ENCODE measurements at regions not wholly inside any gene's neighbourhood (a gene's known extent, or its start where the extent isn't known, plus 50 kb on each side); places are given as distances from the start of the nearest gene placed in this dataset.
"Not testable (repeated sequence)": the region's sequence is repeated elsewhere in the genome, so short reads cannot be mapped to it uniquely, and the experiment has no call there.

- H3K4me3 ChIP-seq (ENCODE audit: low read length in 2 of 2); H3K9me3 ChIP-seq (ENCODE audit: control insufficient read depth in 2 of 2, low read length in 2 of 2); H3K27ac ChIP-seq (ENCODE audit: low read depth in 2 of 2, low read length in 2 of 2); H3K9ac ChIP-seq (ENCODE audit: low read depth in 1 of 2, low read length in 2 of 2); H3K4me1 ChIP-seq (ENCODE audit: control insufficient read depth in 2 of 2, insufficient read depth in 2 of 2, low read length in 2 of 2); H3K36me3 ChIP-seq (ENCODE audit: control insufficient read depth in 2 of 2, insufficient read depth in 2 of 2, low read length in 2 of 2); H3K27me3 ChIP-seq (ENCODE audit: control insufficient read depth in 2 of 2, insufficient read depth in 2 of 2, low read length in 2 of 2): not testable (repeated sequence)
These were observed 76.9 kb upstream of the AMN1 start for GRCh38 chr12:31805681-31806080.

- not testable (repeated sequence) for H3K36me3 ChIP-seq (ENCODE audit: control insufficient read depth in 2 of 2, insufficient read depth in 2 of 2, low read length in 2 of 2); H3K9me3 ChIP-seq (ENCODE audit: control insufficient read depth in 2 of 2, low read length in 2 of 2); H3K27me3 ChIP-seq (ENCODE audit: control insufficient read depth in 2 of 2, insufficient read depth in 2 of 2, low read length in 2 of 2); H3K4me3 ChIP-seq (ENCODE audit: low read length in 2 of 2); H3K9ac ChIP-seq (ENCODE audit: low read depth in 1 of 2, low read length in 2 of 2); H3K4me1 ChIP-seq (ENCODE audit: control insufficient read depth in 2 of 2, insufficient read depth in 2 of 2, low read length in 2 of 2); H3K27ac ChIP-seq (ENCODE audit: low read depth in 2 of 2, low read length in 2 of 2)
These were observed 75.9 kb upstream of the AMN1 start for GRCh38 chr12:31804707-31805106.

DNA sequence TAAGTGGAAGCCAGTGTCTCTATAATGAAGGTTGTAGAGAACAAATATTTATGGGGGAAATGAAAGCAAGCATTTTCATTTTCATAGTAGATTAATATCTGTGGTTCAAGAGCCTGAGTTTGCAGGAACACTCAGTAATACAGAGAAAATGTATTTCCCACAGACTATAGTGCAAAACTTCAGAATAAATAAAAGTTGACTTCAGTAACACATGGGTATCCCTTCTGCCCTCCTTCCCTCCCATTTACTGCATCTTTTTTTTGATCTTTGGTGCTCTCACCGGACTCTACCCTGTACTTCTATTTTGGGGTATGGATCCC lies 75.3 kb upstream of the AMN1 start:
- Histone ChIP-seq H3K4me3 (ENCODE audit: low read length in 2 of 2) (no peak overlapping the region), H3K4me1 (ENCODE audit: control insufficient read depth in 2 of 2, insufficient read depth in 2 of 2, low read length in 2 of 2) (no peaks in the 10 kb centered on the region), H3K27ac (ENCODE audit: low read depth in 2 of 2, low read length in 2 of 2) (no peak overlapping the region), H3K9me3 (ENCODE audit: control insufficient read depth in 2 of 2, low read length in 2 of 2) (no peaks in the 10 kb centered on the region), H3K9ac (ENCODE audit: low read depth in 1 of 2, low read length in 2 of 2) (no peak overlapping the region), H3K27me3 (ENCODE audit: control insufficient read depth in 2 of 2, insufficient read depth in 2 of 2, low read length in 2 of 2) (no peaks in the 10 kb centered on the region), H3K36me3 (ENCODE audit: control insufficient read depth in 2 of 2, insufficient read depth in 2 of 2, low read length in 2 of 2) (no peaks in the 10 kb centered on the region)

GRCh38 chr12:31803306-31804184 lies 74.7 kb upstream of the AMN1 start:
- Histone ChIP-seq H3K9me3 (ENCODE audit: control insufficient read depth in 2 of 2, low read length in 2 of 2) (no peaks in the 10 kb centered on the region), H3K9ac (ENCODE audit: low read depth in 1 of 2, low read length in 2 of 2) (no peak overlapping the region), H3K4me3 (ENCODE audit: low read length in 2 of 2) (no peak overlapping the region), H3K36me3 (ENCODE audit: control insufficient read depth in 2 of 2, insufficient read depth in 2 of 2, low read length in 2 of 2) (no peaks in the 10 kb centered on the region), H3K4me1 (ENCODE audit: control insufficient read depth in 2 of 2, insufficient read depth in 2 of 2, low read length in 2 of 2) (no peaks in the 10 kb centered on the region), H3K27ac (ENCODE audit: low read depth in 2 of 2, low read length in 2 of 2) (no peak overlapping the region), H3K27me3 (ENCODE audit: control insufficient read depth in 2 of 2, insufficient read depth in 2 of 2, low read length in 2 of 2) (no peaks in the 10 kb centered on the region)

DNA sequence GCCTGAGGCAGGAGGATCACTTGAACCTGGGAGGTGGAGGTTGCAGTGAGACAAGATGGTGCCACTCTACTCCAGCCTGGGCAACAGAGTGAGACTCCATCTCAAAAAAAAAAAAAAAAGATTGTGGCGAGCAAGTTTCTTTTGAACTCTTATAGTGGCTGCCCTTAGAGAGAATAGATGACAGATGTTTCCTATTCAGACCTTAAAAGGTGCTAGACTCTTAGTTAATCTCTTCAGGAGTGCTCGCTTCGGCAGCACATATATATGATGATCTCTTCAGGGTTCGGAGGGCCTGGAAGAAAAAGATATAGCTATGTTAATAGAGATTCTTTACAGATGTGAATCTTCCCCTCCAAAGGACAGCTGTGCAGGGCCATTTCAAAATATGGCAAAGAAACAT lies 73.1 kb upstream of the AMN1 start:
- no peaks in the 10 kb centered on the region for H3K27me3 ChIP-seq (ENCODE audit: control insufficient read depth in 2 of 2, insufficient read depth in 2 of 2, low read length in 2 of 2)
- H3K4me1 ChIP-seq (ENCODE audit: control insufficient read depth in 2 of 2, insufficient read depth in 2 of 2, low read length in 2 of 2) = no peaks in the 10 kb centered on the region
- no peak overlapping the region for H3K4me3 ChIP-seq (ENCODE audit: low read length in 2 of 2)
- no peaks in the 10 kb centered on the region for H3K9me3 ChIP-seq (ENCODE audit: control insufficient read depth in 2 of 2, low read length in 2 of 2)
- H3K9ac ChIP-seq (ENCODE audit: low read depth in 1 of 2, low read length in 2 of 2) = no peak overlapping the region
- no peaks in the 10 kb centered on the region for H3K36me3 ChIP-seq (ENCODE audit: control insufficient read depth in 2 of 2, insufficient read depth in 2 of 2, low read length in 2 of 2)
- H3K27ac ChIP-seq (ENCODE audit: low read depth in 2 of 2, low read length in 2 of 2) = no peak overlapping the region

GRCh38 chr12:31797230-31797872 lies 68.5 kb upstream of the AMN1 start:
- H3K9me3 ChIP-seq (ENCODE audit: control insufficient read depth in 2 of 2, low read length in 2 of 2) = no peaks in the 10 kb centered on the region
- no peaks in the 10 kb centered on the region for H3K36me3 ChIP-seq (ENCODE audit: control insufficient read depth in 2 of 2, insufficient read depth in 2 of 2, low read length in 2 of 2)
- H3K4me3 ChIP-seq (ENCODE audit: low read length in 2 of 2) = no peak overlapping the region
- no peaks in the 10 kb centered on the region for H3K4me1 ChIP-seq (ENCODE audit: control insufficient read depth in 2 of 2, insufficient read depth in 2 of 2, low read length in 2 of 2)
- H3K27ac ChIP-seq (ENCODE audit: low read depth in 2 of 2, low read length in 2 of 2) = no peak overlapping the region
- H3K9ac ChIP-seq (ENCODE audit: low read depth in 1 of 2, low read length in 2 of 2) = no peak overlapping the region
- H3K27me3 ChIP-seq (ENCODE audit: control insufficient read depth in 2 of 2, insufficient read depth in 2 of 2, low read length in 2 of 2) = no peaks in the 10 kb centered on the region

- H3K36me3 ChIP-seq (ENCODE audit: control insufficient read depth in 2 of 2, insufficient read depth in 2 of 2, low read length in 2 of 2) = no peaks in the 10 kb centered on the region
These were observed 67.6 kb upstream of the AMN1 start for GRCh38 chr12:31796270-31796951.

DNA sequence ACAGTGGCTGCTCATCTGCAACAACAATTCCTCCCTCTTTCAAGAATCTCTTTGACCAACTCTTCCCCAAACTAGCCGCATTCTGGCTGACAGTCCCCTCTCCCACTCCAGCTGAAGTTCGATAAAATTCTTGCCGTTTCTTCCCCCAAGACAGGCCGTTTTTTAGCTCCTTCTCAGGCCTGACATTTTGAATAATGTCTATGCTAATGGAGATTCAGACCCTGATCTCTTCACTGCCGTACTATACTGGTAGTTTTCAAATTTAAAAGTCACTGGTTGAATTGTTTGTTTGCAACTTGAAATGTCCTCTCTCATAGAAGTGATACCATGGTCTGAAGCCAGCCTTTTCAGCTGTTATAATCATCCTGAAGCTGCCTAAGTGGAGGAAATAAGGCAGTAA lies 65.9 kb upstream of the AMN1 start:
- no peak overlapping the region for H3K27ac ChIP-seq (ENCODE audit: low read depth in 2 of 2, low read length in 2 of 2)
- H3K4me3 ChIP-seq (ENCODE audit: low read length in 2 of 2) = no peak overlapping the region
- no peaks in the 10 kb centered on the region for H3K4me1 ChIP-seq (ENCODE audit: control insufficient read depth in 2 of 2, insufficient read depth in 2 of 2, low read length in 2 of 2)

More at GRCh38 chr12:31796270-31796951, 67.6 kb upstream of the AMN1 start:
- H3K27ac ChIP-seq (ENCODE audit: low read depth in 2 of 2, low read length in 2 of 2) = no peak overlapping the region
- H3K27me3 ChIP-seq (ENCODE audit: control insufficient read depth in 2 of 2, insufficient read depth in 2 of 2, low read length in 2 of 2) = no peaks in the 10 kb centered on the region
- no peaks in the 10 kb centered on the region for H3K9me3 ChIP-seq (ENCODE audit: control insufficient read depth in 2 of 2, low read length in 2 of 2)
- H3K9ac ChIP-seq (ENCODE audit: low read depth in 1 of 2, low read length in 2 of 2) = no peak overlapping the region
- H3K4me3 ChIP-seq (ENCODE audit: low read length in 2 of 2) = no peak overlapping the region
- H3K4me1 ChIP-seq (ENCODE audit: control insufficient read depth in 2 of 2, insufficient read depth in 2 of 2, low read length in 2 of 2) = no peaks in the 10 kb centered on the region

DNA sequence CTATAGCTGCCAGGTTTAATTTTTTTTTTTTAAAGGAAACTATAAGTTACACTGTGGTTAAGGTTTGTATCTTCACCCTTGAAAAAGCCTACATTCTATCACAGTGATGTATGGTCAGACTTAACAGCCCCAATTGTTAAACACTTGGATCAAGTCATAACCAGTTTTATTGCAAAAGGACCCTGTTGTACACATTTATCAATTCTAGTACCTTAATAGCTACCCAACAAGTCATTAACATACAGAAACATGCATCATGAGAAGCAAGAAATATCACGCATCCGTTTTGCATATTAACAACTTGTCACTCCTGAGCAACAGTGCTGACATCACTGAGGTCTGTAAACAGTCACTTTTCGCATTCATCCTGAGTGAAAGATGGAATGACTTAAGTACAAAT lies 62.4 kb upstream of the AMN1 start:
- H3K9me3 ChIP-seq (ENCODE audit: control insufficient read depth in 2 of 2, low read length in 2 of 2); H3K27me3 ChIP-seq (ENCODE audit: control insufficient read depth in 2 of 2, insufficient read depth in 2 of 2, low read length in 2 of 2); H3K36me3 ChIP-seq (ENCODE audit: control insufficient read depth in 2 of 2, insufficient read depth in 2 of 2, low read length in 2 of 2); H3K4me3 ChIP-seq (ENCODE audit: low read length in 2 of 2); H3K27ac ChIP-seq (ENCODE audit: low read depth in 2 of 2, low read length in 2 of 2); H3K9ac ChIP-seq (ENCODE audit: low read depth in 1 of 2, low read length in 2 of 2); H3K4me1 ChIP-seq (ENCODE audit: control insufficient read depth in 2 of 2, insufficient read depth in 2 of 2, low read length in 2 of 2): not testable (repeated sequence)

More for the DNA sequence above, 65.9 kb upstream of the AMN1 start:
- H3K9ac ChIP-seq (ENCODE audit: low read depth in 1 of 2, low read length in 2 of 2) = no peak overlapping the region
- H3K9me3 ChIP-seq (ENCODE audit: control insufficient read depth in 2 of 2, low read length in 2 of 2) = no peaks in the 10 kb centered on the region
- no peaks in the 10 kb centered on the region for H3K27me3 ChIP-seq (ENCODE audit: control insufficient read depth in 2 of 2, insufficient read depth in 2 of 2, low read length in 2 of 2)
- no peaks in the 10 kb centered on the region for H3K36me3 ChIP-seq (ENCODE audit: control insufficient read depth in 2 of 2, insufficient read depth in 2 of 2, low read length in 2 of 2)

DNA sequence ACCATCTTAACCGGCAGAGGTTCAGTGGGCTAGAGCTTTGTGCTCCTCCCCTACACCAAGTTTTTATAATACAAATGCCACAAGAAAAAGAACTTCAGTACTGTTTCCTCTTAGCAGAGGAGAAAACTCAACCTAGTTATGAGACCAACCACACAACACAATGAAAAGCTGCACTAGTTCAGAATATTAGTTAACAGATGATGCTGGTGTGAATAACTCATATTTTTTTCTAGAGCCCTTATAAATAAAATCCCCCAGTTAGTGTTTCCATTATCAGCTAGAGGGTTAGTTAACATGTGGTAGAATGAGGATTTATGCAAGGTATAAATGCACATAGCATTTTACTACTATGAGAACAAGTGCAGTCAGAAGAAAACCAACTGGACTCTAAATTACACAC lies 61.9 kb upstream of the AMN1 start:
- Histone ChIP-seq H3K9me3 (ENCODE audit: control insufficient read depth in 2 of 2, low read length in 2 of 2) (no peaks in the 10 kb centered on the region), H3K27ac (ENCODE audit: low read depth in 2 of 2, low read length in 2 of 2) (no peak overlapping the region), H3K9ac (ENCODE audit: low read depth in 1 of 2, low read length in 2 of 2) (no peak overlapping the region), H3K4me3 (ENCODE audit: low read length in 2 of 2) (no peak overlapping the region), H3K27me3 (ENCODE audit: control insufficient read depth in 2 of 2, insufficient read depth in 2 of 2, low read length in 2 of 2) (no peaks in the 10 kb centered on the region), H3K4me1 (ENCODE audit: control insufficient read depth in 2 of 2, insufficient read depth in 2 of 2, low read length in 2 of 2) (no peaks in the 10 kb centered on the region), H3K36me3 (ENCODE audit: control insufficient read depth in 2 of 2, insufficient read depth in 2 of 2, low read length in 2 of 2) (no peaks in the 10 kb centered on the region)
